H9 (cell line): ENCODE measurements at regions not wholly inside any gene's neighbourhood (a gene's known extent, or its start where the extent isn't known, plus 50 kb on each side); places are given as distances from the start of the nearest gene placed in this dataset.

Source experiments
- DNase-seq: peaks from one replicate; pipeline ENCODE4 v3.0.0-alpha.2; 2017
- H2AFZ ChIP-seq: one replicate; pipeline ENCODE4 v1.6.1; 2013; ENCODE audit warnings: mild to moderate bottlenecking, low read length, control low read depth, moderate library complexity
- H2AK5ac ChIP-seq: 2 replicates; pipeline ENCODE4 v1.6.1; 2013; ENCODE audit warnings: low read length, control low read depth, mixed read lengths; ENCODE audit not compliant: insufficient read length
- H2BK120ac ChIP-seq: one replicate; pipeline ENCODE4 v1.6.1; 2013; ENCODE audit warnings: low read depth, mild to moderate bottlenecking, low read length, control low read depth, inconsistent platforms; ENCODE audit not compliant: poor library complexity, severe bottlenecking
- H2BK12ac ChIP-seq: 2 replicates; pipeline ENCODE4 v1.6.1; 2013; ENCODE audit warnings: low read length, control low read depth, mixed read lengths, low read depth; ENCODE audit not compliant: insufficient read length
- H2BK15ac ChIP-seq: 2 replicates; pipeline ENCODE4 v1.6.1; 2013; ENCODE audit warnings: low read depth, low read length, control low read depth
- H2BK20ac ChIP-seq: one replicate; pipeline ENCODE4 v1.6.1; 2013; ENCODE audit warnings: low read depth, mild to moderate bottlenecking, low read length, control low read depth, inconsistent platforms; ENCODE audit not compliant: poor library complexity, severe bottlenecking
- H2BK5ac ChIP-seq: 2 replicates; pipeline ENCODE4 v1.6.1; 2013; ENCODE audit warnings: low read length, control low read depth, mixed read lengths; ENCODE audit not compliant: insufficient read length
- H3K14ac ChIP-seq: 2 replicates; pipeline ENCODE4 v1.6.1; 2013; ENCODE audit warnings: low read length, control low read depth; ENCODE audit not compliant: insufficient read depth
- H3K18ac ChIP-seq: 2 replicates; pipeline ENCODE4 v1.6.1; 2013; ENCODE audit warnings: low read depth, mild to moderate bottlenecking, mixed read lengths, low read length, control low read depth; ENCODE audit not compliant: insufficient read length
- H3K23ac ChIP-seq: 2 replicates; pipeline ENCODE4 v1.6.1; 2013; ENCODE audit warnings: low read length, control low read depth, mixed read lengths, low read depth; ENCODE audit not compliant: insufficient read length
- H3K23me2 ChIP-seq: 2 replicates; pipeline ENCODE4 v1.6.1; 2013; ENCODE audit warnings: low read depth, mild to moderate bottlenecking, mixed read lengths, low read length, control low read depth; ENCODE audit not compliant: insufficient read length, poor library complexity, severe bottlenecking
- H3K27ac ChIP-seq: 2 replicates; pipeline ENCODE4 v1.5.1; 2013; ENCODE audit warnings: low read length, control low read depth, mixed read lengths, low read depth; ENCODE audit not compliant: insufficient read length
- H3K27me3 ChIP-seq: 2 replicates; pipeline ENCODE4 v1.6.1; 2013; ENCODE audit warnings: low read length, control low read depth, inconsistent platforms; ENCODE audit not compliant: insufficient read depth
- H3K4ac ChIP-seq: 2 replicates; pipeline ENCODE4 v1.6.1; 2013; ENCODE audit warnings: low read depth, mild to moderate bottlenecking, control low read depth, inconsistent platforms, low read length, moderate library complexity
- H3K4me1 ChIP-seq: 2 replicates; pipeline ENCODE4 v1.6.1; 2013; ENCODE audit warnings: low read length, control low read depth, inconsistent platforms; ENCODE audit not compliant: insufficient read depth
- H3K4me2 ChIP-seq: 2 replicates; pipeline ENCODE4 v1.6.1; 2013; ENCODE audit warnings: low read length, control low read depth, mixed read lengths; ENCODE audit not compliant: insufficient read length, insufficient read depth
- H3K56ac ChIP-seq: 2 replicates; pipeline ENCODE4 v1.6.1; 2013; ENCODE audit warnings: low read depth, mild to moderate bottlenecking, mixed read lengths, low read length, control low read depth; ENCODE audit not compliant: insufficient read length
- H3K79me1 ChIP-seq: 2 replicates; pipeline ENCODE4 v1.6.1; 2013; ENCODE audit warnings: low read depth, mild to moderate bottlenecking, moderate library complexity, low read length, control low read depth, inconsistent platforms; ENCODE audit not compliant: insufficient read depth, poor library complexity, severe bottlenecking
- H3K79me2 ChIP-seq: 2 replicates; pipeline ENCODE4 v1.6.1; 2013; ENCODE audit warnings: low read length, control low read depth, inconsistent platforms; ENCODE audit not compliant: insufficient read depth
- H3K9ac ChIP-seq: 2 replicates; pipeline ENCODE4 v1.6.1; 2013; ENCODE audit warnings: low read length, control low read depth, mixed read lengths; ENCODE audit not compliant: insufficient read length; ENCODE audit errors: extremely low read depth
- H3K9me3 ChIP-seq: one replicate; pipeline ENCODE4 v1.6.1; 2013; ENCODE audit warnings: low read depth, low read length, inconsistent platforms; ENCODE audit not compliant: control insufficient read depth
- H3T11ph ChIP-seq: one replicate; pipeline ENCODE4 v1.6.1; 2013; ENCODE audit warnings: mild to moderate bottlenecking, low read length, control low read depth, inconsistent platforms
- H4K20me1 ChIP-seq: one replicate; pipeline ENCODE4 v1.6.1; 2013; ENCODE audit not compliant: control insufficient read depth, insufficient read length, insufficient read depth
- H4K5ac ChIP-seq: 2 replicates; pipeline ENCODE4 v1.6.1; 2013; ENCODE audit warnings: low read depth, mild to moderate bottlenecking, mixed read lengths, low read length, control low read depth; ENCODE audit not compliant: insufficient read length
- H4K8ac ChIP-seq: replicated peaks from 2 replicates; pipeline ENCODE4 v1.6.1; 2013; ENCODE audit warnings: low read length, control low read depth, mixed read lengths, low read depth; ENCODE audit not compliant: insufficient read length
- H4K91ac ChIP-seq: 2 replicates; pipeline ENCODE4 v1.6.1; 2013; ENCODE audit warnings: low read depth, mild to moderate bottlenecking, moderate library complexity, mixed read lengths, low read length, control low read depth; ENCODE audit not compliant: insufficient read length
- H3K27ac Mint-ChIP-seq, 3 experiments: 2 replicates in 2 of 3; 3 replicates in 1 of 3; pipeline ENCODE4 v1.8.0; 2020 to 2021; ENCODE audit warnings: mixed read lengths in 3 of 3, mild to moderate bottlenecking in 1 of 3, moderate library complexity in 1 of 3
- H3K27me3 Mint-ChIP-seq: 2 replicates; pipeline ENCODE4 v1.8.0; 2021; ENCODE audit warnings: low read depth, mild to moderate bottlenecking, moderate library complexity, mixed read lengths
- H3K36me3 Mint-ChIP-seq, 3 experiments: 2 replicates in 2 of 3; 3 replicates in 1 of 3; pipeline ENCODE4 v1.8.0; 2020 to 2021; ENCODE audit warnings: low read depth in 3 of 3, mixed read lengths in 3 of 3; ENCODE audit not compliant: insufficient read depth in 1 of 3
- H3K4me1 Mint-ChIP-seq, 2 experiments: 2 replicates each; pipeline ENCODE4 v1.8.0; 2020; ENCODE audit warnings: mixed read lengths in 2 of 2
- H3K4me3 Mint-ChIP-seq, 2 experiments: 2 replicates in 1 of 2; 3 replicates in 1 of 2; pipeline ENCODE4 v1.8.0; 2020 to 2021; ENCODE audit warnings: mild to moderate bottlenecking in 2 of 2, mixed read lengths in 2 of 2, moderate library complexity in 1 of 2
- H3K9me3 Mint-ChIP-seq, 2 experiments: 2 replicates in 1 of 2; 3 replicates in 1 of 2; pipeline ENCODE4 v1.8.0; 2020; ENCODE audit warnings: mild to moderate bottlenecking in 2 of 2, mixed read lengths in 2 of 2, moderate library complexity in 1 of 2
- CTCF ChIP-seq: fragments of 200-600 bp; sonication (generic); conservative IDR thresholded peaks from 3 replicates; pipeline ENCODE4 v1.8.0; 2021; ENCODE audit warnings: antibody characterized with exemption, mild to moderate bottlenecking
- WGBS: extraction: QIAGEN DNeasy Blood & Tissue Kit; methylation state at CpG from one replicate; pipeline ENCODE4 v1.1.7; 2013; ENCODE audit warnings: missing lambda C conversion rate, low lambda C conversion rate, mixed read lengths; ENCODE audit not compliant: insufficient read length; ENCODE audit errors: extremely low coverage; 5-methylcytosine and 5-hydroxymethylcytosine counted together

GRCh38 chrX:16496175-16496574 is 153.8 kb upstream of the S100G start:
- Histone ChIP-seq H3K27me3 (no peaks in the 10 kb centered on the region), H2AFZ (no peak overlapping the region), H3K9ac (no peak overlapping the region), H4K91ac (no peak overlapping the region), H3K4ac (no peak overlapping the region), H2BK15ac (no peak overlapping the region), H3K79me2 (no peaks in the 10 kb centered on the region), H2BK120ac (no peak overlapping the region), H3K9me3 (no peaks in the 10 kb centered on the region), H3K56ac (no peak overlapping the region), H3K18ac (no peak overlapping the region), H2BK20ac (no peak overlapping the region), H3K23ac (no peak overlapping the region), H3K79me1 (no peaks in the 10 kb centered on the region), H2BK12ac (no peak overlapping the region), H4K20me1 (no peaks in the 10 kb centered on the region), H3K23me2 (no peaks in the 10 kb centered on the region), H2AK5ac (no peak overlapping the region), H3K4me2 (no peak overlapping the region), H4K8ac (no peak overlapping the region), H3K4me1 (0 out of 2 replicates have a peak, but pooled peaks cover 4% of the 10 kb centered on the region), H3K27ac (no peak overlapping the region), H3T11ph (no peak overlapping the region), H4K5ac (no peak overlapping the region), H2BK5ac (no peak overlapping the region), H3K14ac (no peak overlapping the region)
- no peaks in the 10 kb centered on the region for H3K27me3 Mint-ChIP-seq
- peaks cover 25 to 42% (median 28%) of the 10 kb centered on the region in 3 experiments for H3K36me3 Mint-ChIP-seq
- H3K27ac Mint-ChIP-seq: no peak overlapping the region
- TF ChIP-seq CTCF: no peak
- peaks cover 26 to 34% of the 10 kb centered on the region in 2 experiments for H3K9me3 Mint-ChIP-seq
- no CpG with 5 or more reads among the region's 3 CpGs for WGBS
- H3K4me3 Mint-ChIP-seq: no peak overlapping the region
- no peak for DNase-seq
- H3K4me1 Mint-ChIP-seq: peaks cover 18 to 30% of the 10 kb centered on the region in 2 experiments
